Activated CD8-positive, alpha-beta T cell treated with anti-CD3 and anti-CD28 coated beads for 36 hours (primary cell): ENCODE measurements at regions not wholly inside any gene's neighbourhood (a gene's known extent, or its start where the extent isn't known, plus 50 kb on each side); places are given as distances from the start of the nearest gene placed in this dataset.

Experiments used
- ATAC-seq: fragments of 200-7000 bp; cut with Tn5 transposase; one replicate; pipeline ENCODE4 v1.10.0; 2021; ENCODE audit warnings: mild to moderate bottlenecking, moderate library complexity
- CTCF ChIA-PET: fragments of 350-600 bp; sonication (Branson Sonifier 250); formaldehyde crosslinking; loops from one replicate; lab custom pipeline; 2021; ENCODE audit warnings: antibody characterized with exemption; lab: Charles Lee
- POLR2A ChIA-PET: fragments of 350-600 bp; sonication (Branson Sonifier 250); formaldehyde crosslinking; loops from one replicate; lab custom pipeline; 2021; ENCODE audit warnings: antibody characterized with exemption; lab: Charles Lee
- DNase-seq: peaks from one replicate; pipeline ENCODE4 v3.0.0-alpha.2; 2020
- H3K27ac Mint-ChIP-seq: one replicate; pipeline ENCODE4 v1.8.0; 2021; ENCODE audit warnings: mild to moderate bottlenecking, mixed read lengths
- H3K27me3 Mint-ChIP-seq: one replicate; pipeline ENCODE4 v1.8.0; 2021; ENCODE audit warnings: mixed read lengths
- H3K36me3 Mint-ChIP-seq: one replicate; pipeline ENCODE4 v1.8.0; 2021; ENCODE audit warnings: low read depth, mixed read lengths
- H3K4me1 Mint-ChIP-seq: one replicate; pipeline ENCODE4 v1.8.0; 2021; ENCODE audit warnings: low read depth, mixed read lengths
- H3K4me3 Mint-ChIP-seq: one replicate; pipeline ENCODE4 v1.8.0; 2021; ENCODE audit warnings: mild to moderate bottlenecking, moderate library complexity, mixed read lengths
- H3K9me3 Mint-ChIP-seq: one replicate; pipeline ENCODE4 v1.8.0; 2021; ENCODE audit warnings: mixed read lengths
- CTCF ChIP-seq: fragments of 200-600 bp; IDR thresholded peaks from one replicate; pipeline ENCODE4 v1.8.0; 2022; ENCODE audit warnings: antibody characterized with exemption, mild to moderate bottlenecking
- intact Hi-C: fragments of 100-400 bp; cut with micrococcal nuclease; formaldehyde crosslinking; loops from one replicate; pipeline ENCODE4 v1.10.0; 2022

- CTCF ChIA-PET, result interaction anchor here (0.7 to 1.1 kb wide), 5 partner anchors 9 to 15 kb away, joined by 3 to 6 read pairs (median 3); no protein-coding TSS in a partner anchor
- H3K9me3 Mint-ChIP-seq, result no peaks in the 10 kb centered on the region
- no peak for TF ChIP-seq CTCF
- POLR2A ChIA-PET, result no interaction called here
- H3K27ac Mint-ChIP-seq, result no peak overlapping the region
- peaks cover 13% of the 10 kb centered on the region for H3K27me3 Mint-ChIP-seq
- no peaks in the 10 kb centered on the region for H3K4me1 Mint-ChIP-seq
- no peaks in the 10 kb centered on the region for H3K36me3 Mint-ChIP-seq
- H3K4me3 Mint-ChIP-seq, result no peak overlapping the region
- no peak for ATAC-seq
- intact Hi-C loops, result no loop called here
- no peak for DNase-seq
Observed at GRCh38 chr6:99110029-99110428, 162.3 kb upstream of the FBXL4 start.

- intact Hi-C loops, result no loop called here
- Mint-ChIP-seq H3K4me3 (no peak overlapping the region), H3K4me1 (no peaks in the 10 kb centered on the region), H3K27me3 (peaks cover 6% of the 10 kb centered on the region), H3K36me3 (no peaks in the 10 kb centered on the region), H3K27ac (no peak overlapping the region), H3K9me3 (no peaks in the 10 kb centered on the region)
- ChIA-PET POLR2A (no interaction called here), CTCF (no interaction called here)
- DNase-seq (no peak), ATAC-seq (no peak)
- TF ChIP-seq CTCF, result no peak
Observed at GRCh38 chr6:99104218-99104617, 156.5 kb upstream of the FBXL4 start.

GRCh38 chr6:99099243-99099642 is 151.5 kb upstream of the FBXL4 start:
- Mint-ChIP-seq H3K4me1 (no peaks in the 10 kb centered on the region), H3K36me3 (no peaks in the 10 kb centered on the region), H3K27ac (no peak overlapping the region), H3K4me3 (no peak overlapping the region), H3K9me3 (no peaks in the 10 kb centered on the region), H3K27me3 (peaks cover 8% of the 10 kb centered on the region)
- ATAC-seq (no peak), DNase-seq (no peak)
- ChIA-PET POLR2A (no interaction called here), CTCF (no interaction called here)
- TF ChIP-seq CTCF, result no peak
- intact Hi-C loops, result no loop called here

GRCh38 chr6:99096170-99096569 is 148.4 kb upstream of the FBXL4 start:
- CTCF ChIA-PET, result no interaction called here
- intact Hi-C loops, result no loop called here
- Mint-ChIP-seq H3K36me3 (no peaks in the 10 kb centered on the region), H3K27ac (no peak overlapping the region), H3K27me3 (peaks cover 33% of the 10 kb centered on the region), H3K9me3 (no peaks in the 10 kb centered on the region), H3K4me3 (no peak overlapping the region), H3K4me1 (no peaks in the 10 kb centered on the region)
- TF ChIP-seq CTCF, result no peak
- POLR2A ChIA-PET, result no interaction called here
- DNase-seq (no peak), ATAC-seq (no peak)

DNA sequence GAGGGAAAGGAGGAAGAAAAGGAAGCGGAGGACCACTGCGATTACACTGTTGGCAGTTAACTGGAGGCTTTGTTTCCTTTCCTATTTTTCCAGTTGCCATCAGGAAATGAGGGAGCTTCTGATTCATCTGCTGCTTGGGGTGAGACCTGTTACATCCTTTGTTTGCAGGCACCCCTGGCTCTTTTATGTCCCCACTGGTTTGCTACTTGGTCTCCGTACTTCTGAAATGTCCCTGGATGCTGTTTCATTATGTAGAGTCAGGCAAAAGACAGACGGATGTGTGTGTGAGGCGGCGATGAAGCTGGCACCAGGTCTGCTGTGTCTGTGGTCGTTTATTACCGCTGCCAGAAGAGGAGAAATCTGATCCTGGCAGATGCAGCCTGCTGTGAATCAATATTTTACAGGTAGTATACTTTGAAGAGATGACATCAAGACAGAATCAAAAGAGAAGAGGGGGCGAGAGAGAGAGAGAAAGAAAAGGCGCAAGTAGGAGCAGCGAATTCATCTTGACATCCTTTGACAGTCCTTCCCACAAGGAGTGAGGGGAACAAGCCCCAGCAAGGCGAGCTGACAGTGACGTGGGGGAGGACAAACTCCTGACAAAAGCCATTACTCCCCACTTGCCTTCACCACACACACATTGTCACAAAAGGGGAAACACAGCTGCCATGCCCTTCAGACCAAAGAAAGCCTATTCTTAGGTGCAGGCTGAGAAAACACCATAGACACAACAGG is 145.9 kb upstream of the FBXL4 start:
- intact Hi-C loops, result no loop called here
- H3K27me3 Mint-ChIP-seq, result peaks cover 33% of the 10 kb centered on the region

More for the DNA sequence above, 145.9 kb upstream of the FBXL4 start:
- ChIA-PET CTCF (interaction anchor here (1.5 kb wide), 1 partner anchor 26 kb away, joined by 4 read pairs; no protein-coding TSS in a partner anchor), POLR2A (no interaction called here)
- no peaks in the 10 kb centered on the region for H3K4me1 Mint-ChIP-seq
- no peak overlapping the region for H3K27ac Mint-ChIP-seq
- H3K4me3 Mint-ChIP-seq, result no peak overlapping the region
- no peaks in the 10 kb centered on the region for H3K9me3 Mint-ChIP-seq
- H3K36me3 Mint-ChIP-seq, result no peaks in the 10 kb centered on the region
- no peak for DNase-seq
- no peak for TF ChIP-seq CTCF
- no peak for ATAC-seq
